ENCODE measurements at regions not wholly inside any gene's neighbourhood (a gene's known extent, or its start where the extent isn't known, plus 50 kb on each side); places are given as distances from the start of the nearest gene placed in this dataset.

DNA sequence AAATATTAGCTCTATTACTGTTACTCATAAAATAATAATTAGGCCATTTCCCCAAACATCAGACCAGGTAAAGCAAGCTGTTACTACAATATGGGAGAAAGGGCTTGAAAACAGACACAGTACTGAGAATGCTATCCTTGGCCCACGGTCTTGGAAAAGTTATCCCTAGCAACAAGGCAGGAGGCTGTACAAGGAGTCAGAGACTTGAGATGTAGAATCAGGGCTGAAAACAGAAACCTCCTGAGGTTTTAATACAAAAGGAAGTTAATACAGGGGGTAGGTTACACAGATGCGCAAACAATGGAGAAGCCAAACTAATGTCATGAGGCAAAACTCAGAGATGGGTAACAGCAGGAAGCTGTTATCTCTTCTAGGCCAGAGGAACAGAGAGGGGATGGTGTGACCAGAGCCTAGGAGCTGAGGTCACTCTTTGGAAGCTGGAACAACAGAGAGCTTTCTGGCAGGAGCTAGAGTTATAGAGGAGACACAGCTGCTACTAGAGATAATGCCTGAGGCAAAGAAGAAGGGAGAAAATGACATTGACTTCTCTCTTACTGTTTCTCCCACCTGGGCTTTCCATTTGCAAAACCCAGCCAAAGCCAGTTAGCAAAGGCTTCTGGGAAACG, 248.8 kb downstream of the SUDS3 start:
- TF ChIP-seq, protein P1, sequence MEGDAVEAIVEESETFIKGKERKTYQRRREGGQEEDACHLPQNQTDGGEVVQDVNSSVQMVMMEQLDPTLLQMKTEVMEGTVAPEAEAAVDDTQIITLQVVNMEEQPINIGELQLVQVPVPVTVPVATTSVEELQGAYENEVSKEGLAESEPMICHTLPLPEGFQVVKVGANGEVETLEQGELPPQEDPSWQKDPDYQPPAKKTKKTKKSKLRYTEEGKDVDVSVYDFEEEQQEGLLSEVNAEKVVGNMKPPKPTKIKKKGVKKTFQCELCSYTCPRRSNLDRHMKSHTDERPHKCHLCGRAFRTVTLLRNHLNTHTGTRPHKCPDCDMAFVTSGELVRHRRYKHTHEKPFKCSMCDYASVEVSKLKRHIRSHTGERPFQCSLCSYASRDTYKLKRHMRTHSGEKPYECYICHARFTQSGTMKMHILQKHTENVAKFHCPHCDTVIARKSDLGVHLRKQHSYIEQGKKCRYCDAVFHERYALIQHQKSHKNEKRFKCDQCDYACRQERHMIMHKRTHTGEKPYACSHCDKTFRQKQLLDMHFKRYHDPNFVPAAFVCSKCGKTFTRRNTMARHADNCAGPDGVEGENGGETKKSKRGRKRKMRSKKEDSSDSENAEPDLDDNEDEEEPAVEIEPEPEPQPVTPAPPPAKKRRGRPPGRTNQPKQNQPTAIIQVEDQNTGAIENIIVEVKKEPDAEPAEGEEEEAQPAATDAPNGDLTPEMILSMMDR (IDR thresholded peaks at IDR 0.05; ENCODE audit: low read depth, low read length) = no peak
- DNase-seq (ENCODE audit: extremely low read depth, low read depth) = no peak

DNA sequence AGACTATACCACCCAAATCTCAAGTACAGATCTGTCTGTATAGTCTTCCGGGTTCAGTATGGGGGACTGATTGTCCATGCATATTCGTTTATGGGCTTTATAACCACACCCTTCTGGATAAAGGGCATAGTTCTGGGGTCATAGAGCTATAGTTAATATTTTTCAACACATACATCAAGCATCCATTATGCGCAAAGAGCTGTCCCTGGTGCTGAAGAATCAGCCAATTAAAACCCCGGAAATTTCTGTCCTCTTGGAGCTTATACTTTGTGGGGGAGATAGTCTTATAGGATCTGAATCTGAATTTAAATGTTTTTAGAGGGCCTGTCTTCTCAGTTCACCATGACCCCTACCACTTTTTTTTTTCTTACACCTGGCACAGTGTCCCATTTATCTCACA, 256.7 kb downstream of the SUDS3 start:
- no peak for DNase-seq (ENCODE audit: extremely low read depth, low read depth)
- TF ChIP-seq, protein P1 (IDR thresholded peaks at IDR 0.05; ENCODE audit: low read depth, low read length) = no peak

DNA sequence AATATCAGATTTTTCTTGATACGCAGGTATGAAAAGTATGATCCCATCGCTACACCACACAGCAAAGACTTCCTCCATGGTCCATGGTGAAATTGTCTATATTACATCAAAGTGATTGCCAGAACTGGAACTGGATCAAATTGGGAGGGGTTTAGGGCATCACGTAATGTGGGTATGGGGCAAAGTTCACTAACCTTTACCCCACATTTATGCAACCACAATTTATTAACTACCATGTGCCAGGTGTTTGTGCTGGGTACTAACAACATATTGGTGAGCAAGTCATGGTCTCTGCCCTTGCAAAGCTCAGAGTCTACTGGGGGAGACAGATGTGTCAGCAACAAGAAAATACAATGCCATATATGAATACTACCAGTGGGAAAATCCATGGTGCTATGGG, 258.9 kb downstream of the SUDS3 start:
- TF ChIP-seq, protein P1 (IDR thresholded peaks at IDR 0.05; ENCODE audit: low read depth, low read length) = no peak
- no peak for DNase-seq (ENCODE audit: extremely low read depth, low read depth)

DNA sequence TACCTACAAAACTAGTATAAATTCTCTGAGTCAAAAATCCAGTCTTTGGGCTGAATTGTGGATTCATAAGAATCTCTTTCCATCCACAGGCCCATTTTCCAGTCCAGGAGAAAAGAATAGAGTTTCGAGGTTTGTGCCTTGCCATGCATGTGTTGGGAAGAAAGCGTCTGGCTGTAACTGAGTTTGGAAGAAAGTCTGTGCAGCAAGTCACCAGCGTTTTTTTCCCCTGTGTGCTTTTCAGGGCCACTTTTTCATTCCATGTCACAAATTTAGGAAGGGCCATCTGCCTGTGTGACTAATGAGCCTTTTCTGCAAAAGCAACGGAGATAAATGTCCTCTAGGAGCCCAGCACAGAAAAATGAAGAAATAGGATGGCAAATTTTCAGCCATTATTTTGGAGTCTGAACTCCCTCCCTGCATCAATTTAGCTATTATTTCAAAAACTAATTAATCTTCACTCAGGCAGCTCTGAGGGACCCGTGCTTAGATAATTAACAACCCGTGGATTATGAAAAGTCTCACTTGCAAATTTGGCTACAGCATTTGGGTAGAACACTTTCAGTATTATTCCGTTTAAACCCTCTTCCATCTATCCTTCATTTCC, 261.5 kb downstream of the SUDS3 start:
- TF ChIP-seq, protein P1 (IDR thresholded peaks at IDR 0.05; ENCODE audit: low read depth, low read length) = no peak
- DNase-seq (ENCODE audit: extremely low read depth, low read depth) = no peak

DNA sequence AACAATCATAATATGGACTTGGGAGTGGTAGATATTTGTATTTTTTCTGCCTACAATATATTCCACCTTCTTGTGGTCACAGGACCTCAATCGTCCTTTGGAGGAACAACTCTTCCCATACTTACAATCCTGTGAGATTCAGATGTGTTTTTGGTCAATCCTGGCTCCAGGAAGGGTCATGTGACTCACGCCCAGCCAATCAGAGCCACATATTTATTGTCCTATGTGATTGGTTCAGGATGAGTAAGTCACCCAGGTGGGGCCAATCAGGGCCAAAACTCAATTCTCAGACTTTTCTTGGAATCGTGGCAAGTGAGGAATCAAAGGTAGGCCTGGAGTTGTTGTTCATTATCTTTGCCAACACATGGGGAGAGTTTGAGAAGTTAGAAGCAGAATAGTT, 264.9 kb downstream of the SUDS3 start:
- DNase-seq (ENCODE audit: extremely low read depth, low read depth) = no peak
- TF ChIP-seq, protein P1 (IDR thresholded peaks at IDR 0.05; ENCODE audit: low read depth, low read length) = no peak

DNA sequence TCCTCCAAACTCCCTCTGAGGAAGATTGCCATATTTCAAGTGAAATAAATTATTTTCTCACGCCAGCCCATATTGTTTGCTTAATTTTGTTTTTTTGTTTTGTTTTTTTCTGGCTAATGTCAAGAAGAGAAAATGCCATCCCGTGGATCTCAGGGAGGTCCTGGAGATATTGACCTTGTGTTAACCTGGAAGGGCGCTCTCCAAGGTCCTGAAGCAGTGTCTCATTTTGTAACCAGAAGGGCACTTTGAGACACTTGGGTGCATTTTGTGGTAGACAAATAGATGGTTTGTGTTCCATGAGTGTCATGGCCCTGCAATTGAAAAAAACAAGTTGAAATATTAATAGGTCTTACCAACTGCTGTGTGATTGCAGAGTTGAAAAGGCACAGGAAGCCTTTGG, 268.9 kb downstream of the SUDS3 start:
- TF ChIP-seq, protein P1 (IDR thresholded peaks at IDR 0.05; ENCODE audit: low read depth, low read length) = no peak
- DNase-seq (ENCODE audit: extremely low read depth, low read depth) = no peak

DNA sequence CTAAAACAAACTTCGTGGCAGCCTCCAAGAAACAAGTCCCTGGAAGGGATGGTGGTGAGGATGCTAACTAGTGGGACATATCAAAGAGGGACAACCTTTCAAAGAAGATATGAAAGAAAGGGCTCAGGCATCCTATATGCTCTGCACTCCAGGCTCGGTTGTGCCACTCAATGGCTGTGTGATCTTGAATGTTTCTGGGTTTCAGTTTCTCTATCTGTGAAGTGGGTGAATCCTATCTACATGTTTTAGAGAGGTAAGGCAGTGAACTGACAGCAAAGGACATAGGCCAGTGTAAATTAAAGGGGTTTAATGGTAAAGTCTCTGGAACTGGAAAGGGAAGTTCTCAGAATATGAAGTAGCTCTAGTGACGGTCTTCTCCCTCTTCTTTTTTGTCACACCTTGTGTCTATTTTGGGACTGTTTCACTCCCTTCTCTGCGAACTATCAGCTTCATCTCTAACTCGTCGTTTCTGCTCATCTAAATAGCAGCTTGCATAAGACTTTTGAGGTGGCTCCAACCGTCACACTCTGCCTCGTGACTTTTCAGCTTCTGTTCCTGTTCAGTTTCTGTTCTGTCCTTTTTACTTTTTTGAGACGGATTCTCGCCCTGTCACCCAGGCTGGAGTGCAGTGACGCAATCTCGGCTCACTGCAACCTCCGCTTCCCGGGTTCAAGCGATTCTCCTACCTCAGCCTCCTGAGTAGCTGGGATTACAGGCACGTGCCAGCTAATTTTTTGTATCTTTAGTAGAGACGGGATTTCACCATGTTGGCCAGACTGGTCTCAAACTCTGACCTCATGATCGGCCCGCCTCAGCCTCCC, 273.6 kb downstream of the SUDS3 start:
- TF ChIP-seq, protein P1 (IDR thresholded peaks at IDR 0.05; ENCODE audit: low read depth, low read length) = no peak
- DNase-seq (ENCODE audit: extremely low read depth, low read depth) = no peak

Data from AG09319 (cell line).